Right atrium auricular region (tissue), 2 donors: ENCODE measurements at regions not wholly inside any gene's neighbourhood (a gene's known extent, or its start where the extent isn't known, plus 50 kb on each side); places are given as distances from the start of the nearest gene placed in this dataset.

Experiments
- DNase-seq: peaks from one replicate; pipeline ENCODE4 v3.0.0-alpha.2; 2019; ENCODE audit warnings: low spot score
- H3K27ac ChIP-seq, 2 donors: fragments of 200-600 bp; sonication (generic); 1 replicate in 1 of 2; 2 replicates in 1 of 2; pipeline ENCODE4 v1.5.1; 2016 to 2019
- H3K27me3 ChIP-seq, 2 donors: fragments of 200-600 bp; sonication (generic); one replicate each; pipeline versions ENCODE4 v1.5.1 to v1.6.0; 2017 to 2019
- H3K36me3 ChIP-seq: fragments of 200-600 bp; sonication (generic); one replicate; pipeline ENCODE4 v1.5.1; 2016
- H3K4me1 ChIP-seq, 2 donors: fragments of 200-600 bp; sonication (generic); one replicate each; pipeline versions ENCODE4 v1.5.1 to v1.6.0; 2017 to 2019
- H3K4me3 ChIP-seq, 2 donors: fragments of 200-600 bp; sonication (generic); 1 replicate in 1 of 2; 2 replicates in 1 of 2; pipeline ENCODE4 v1.5.1; 2017 to 2019; ENCODE audit warnings: mild to moderate bottlenecking in 1 of 2, moderate library complexity in 1 of 2
- H3K9me3 ChIP-seq, 2 donors: fragments of 200-600 bp; sonication (generic); one replicate each; pipeline ENCODE4 v1.5.1; 2019
- CTCF ChIP-seq, 2 donors: fragments of 200-600 bp; sonication (generic); IDR thresholded peaks; one replicate each; pipeline ENCODE4 v1.5.1; 2019; ENCODE audit warnings: antibody characterized with exemption in 2 of 2

- H3K4me1 ChIP-seq, result no peaks in the 10 kb centered on the region
- H3K27me3 ChIP-seq, result no peaks in the 10 kb centered on the region
- no peaks in the 10 kb centered on the region for H3K9me3 ChIP-seq
- no peak for TF ChIP-seq CTCF (IDR thresholded peaks at IDR 0.05)
- H3K27ac ChIP-seq, result peak overlapping the region in 1 of 2 donors; percentile 19
- DNase-seq, result no peak
- H3K36me3 ChIP-seq, result no peaks in the 10 kb centered on the region
- no peak overlapping the region for H3K4me3 ChIP-seq
Measured at GRCh38 chr1:78291418-78291817, 199.4 kb upstream of the PTGFR start.

GRCh38 chr1:78291872-78292271 is 198.9 kb upstream of the PTGFR start:
- no peak for DNase-seq
- Histone ChIP-seq H3K36me3 (no peaks in the 10 kb centered on the region), H3K27me3 (no peaks in the 10 kb centered on the region), H3K27ac (peak overlapping the region in 1 of 2 donors; percentile 19), H3K4me3 (no peak overlapping the region), H3K9me3 (no peaks in the 10 kb centered on the region), H3K4me1 (no peaks in the 10 kb centered on the region)
- TF ChIP-seq CTCF (IDR thresholded peaks at IDR 0.05), result no peak

GRCh38 chr1:78292361-78292760 is 198.4 kb upstream of the PTGFR start:
- no peak for DNase-seq
- Histone ChIP-seq H3K27ac (peak overlapping the region in 1 of 2 donors; percentile 19), H3K27me3 (no peaks in the 10 kb centered on the region), H3K4me3 (no peak overlapping the region), H3K36me3 (no peaks in the 10 kb centered on the region), H3K4me1 (no peaks in the 10 kb centered on the region), H3K9me3 (no peaks in the 10 kb centered on the region)
- TF ChIP-seq CTCF (IDR thresholded peaks at IDR 0.05), result no peak

GRCh38 chr1:78297836-78298235 is 192.9 kb upstream of the PTGFR start:
- DNase-seq, result no peak
- H3K4me1 ChIP-seq, result no peaks in the 10 kb centered on the region
- no peak overlapping the region for H3K4me3 ChIP-seq
- TF ChIP-seq CTCF (IDR thresholded peaks at IDR 0.05), result no peak
- no peaks in the 10 kb centered on the region for H3K27me3 ChIP-seq
- no peak overlapping the region for H3K27ac ChIP-seq
- no peaks in the 10 kb centered on the region for H3K36me3 ChIP-seq
- no peaks in the 10 kb centered on the region for H3K9me3 ChIP-seq

- H3K36me3 ChIP-seq, result no peaks in the 10 kb centered on the region
- no peak for DNase-seq
- no peak for TF ChIP-seq CTCF (IDR thresholded peaks at IDR 0.05)
Measured at GRCh38 chr1:78298349-78298748, 192.4 kb upstream of the PTGFR start.

GRCh38 chr1:78301141-78301540 is 189.6 kb upstream of the PTGFR start:
- no peak for TF ChIP-seq CTCF (IDR thresholded peaks at IDR 0.05)

More at GRCh38 chr1:78298349-78298748, 192.4 kb upstream of the PTGFR start:
- Histone ChIP-seq H3K4me3 (no peak overlapping the region), H3K27me3 (no peaks in the 10 kb centered on the region), H3K9me3 (no peaks in the 10 kb centered on the region), H3K4me1 (no peaks in the 10 kb centered on the region), H3K27ac (no peak overlapping the region)

More at GRCh38 chr1:78301141-78301540, 189.6 kb upstream of the PTGFR start:
- H3K9me3 ChIP-seq, result no peaks in the 10 kb centered on the region
- no peak for DNase-seq
- no peaks in the 10 kb centered on the region for H3K36me3 ChIP-seq
- no peaks in the 10 kb centered on the region for H3K27me3 ChIP-seq
- no peak overlapping the region for H3K4me3 ChIP-seq
- H3K27ac ChIP-seq, result no peak overlapping the region
- H3K4me1 ChIP-seq, result no peaks in the 10 kb centered on the region
